ENCODE measurements at regions not wholly inside any gene's neighbourhood (a gene's known extent, or its start where the extent isn't known, plus 50 kb on each side); places are given as distances from the start of the nearest gene placed in this dataset.

- TF ChIP-seq CTCF (IDR thresholded peaks at IDR 0.05; ENCODE audit: low read length) (no peak), EZH2 (IDR thresholded peaks at IDR 0.05; ENCODE audit: borderline replicate concordance, low read length) (no peak)
These were observed 56.2 kb upstream of the PSD2 start for GRCh38 chr5:139739150-139739974.

Measured in OCI-LY1 (cell line).